A673 (cell line): ENCODE measurements at regions not wholly inside any gene's neighbourhood (a gene's known extent, or its start where the extent isn't known, plus 50 kb on each side); places are given as distances from the start of the nearest gene placed in this dataset.

Experiments
- BruUV-seq: library from RNA; stranded (reverse); fragments of 400-500 nt; replicated peaks from 2 replicates; lab custom pipeline; 2021; lab: Mats Ljungman, UMichigan
- CTCF ChIA-PET: fragments of 300-600 bp; sonication (Branson Sonifier 250); formaldehyde crosslinking; loops from one replicate; lab custom pipeline; 2022; ENCODE audit warnings: antibody characterized with exemption; lab: Charles Lee
- POLR2A ChIA-PET: fragments of 300-600 bp; sonication (Branson Sonifier 250); formaldehyde crosslinking; loops from one replicate; lab custom pipeline; 2022; ENCODE audit warnings: antibody characterized with exemption; ENCODE audit not compliant: low non-redundant PET; lab: Charles Lee
- DNase-seq: peaks from one replicate; pipeline ENCODE4 v3.0.0-alpha.2; 2015; ENCODE audit warnings: low spot score
- H3K27ac ChIP-seq: fragments of 200-600 bp; sonication (generic); 2 replicates; pipeline ENCODE4 v1.5.1; 2016; ENCODE audit warnings: mixed run types, low read depth, mild to moderate bottlenecking, mixed read lengths, antibody characterized with exemption, low read length; ENCODE audit not compliant: poor library complexity, severe bottlenecking
- H3K27me3 ChIP-seq: fragments of 200-600 bp; sonication (generic); replicated peaks from 2 replicates; pipeline ENCODE4 v1.6.1; 2017; ENCODE audit warnings: mixed run types, low read depth, mild to moderate bottlenecking, mixed read lengths, antibody characterized with exemption, low read length; ENCODE audit not compliant: insufficient read depth, poor library complexity
- H3K36me3 ChIP-seq: fragments of 200-600 bp; sonication (generic); 2 replicates; pipeline ENCODE4 v1.6.1; 2016; ENCODE audit warnings: mixed run types, mild to moderate bottlenecking, mixed read lengths, antibody characterized with exemption, low read length; ENCODE audit not compliant: insufficient read depth, poor library complexity, severe bottlenecking
- H3K4me1 ChIP-seq: fragments of 200-600 bp; sonication (generic); 2 replicates; pipeline ENCODE4 v1.6.1; 2017; ENCODE audit warnings: mixed run types, mild to moderate bottlenecking, mixed read lengths, antibody characterized with exemption, low read length; ENCODE audit not compliant: insufficient read depth, poor library complexity, severe bottlenecking
- H3K4me3 ChIP-seq: fragments of 200-600 bp; sonication (generic); 2 replicates; pipeline ENCODE4 v1.5.1; 2016; ENCODE audit warnings: low read depth, mixed run types, mild to moderate bottlenecking, mixed read lengths, low read length; ENCODE audit not compliant: poor library complexity, severe bottlenecking
- H3K9me3 ChIP-seq: fragments of 200-600 bp; sonication (generic); 2 replicates; pipeline ENCODE4 v1.6.1; 2016; ENCODE audit warnings: mixed run types, low read depth, mild to moderate bottlenecking, mixed read lengths, antibody characterized with exemption, low read length; ENCODE audit not compliant: poor library complexity, severe bottlenecking
- EZH2 ChIP-seq: fragments of 200-600 bp; sonication (generic); IDR thresholded peaks from 2 replicates; pipeline ENCODE4 v1.6.1; 2017; ENCODE audit warnings: borderline replicate concordance, low read depth, mild to moderate bottlenecking, mixed read lengths, antibody characterized with exemption, low read length; ENCODE audit not compliant: poor library complexity, severe bottlenecking
- intact Hi-C: fragments of 100-400 bp; cut with micrococcal nuclease; formaldehyde crosslinking; loops from one replicate; pipeline ENCODE4 v1.10.0; 2022; ENCODE audit not compliant: unreplicated experiment
- TF ChIP-seq, protein P1 (sequence below): fragments of 300-800, 200-600 bp; sonication (generic); conservative IDR thresholded peaks from 2 replicates; pipeline ENCODE4 v1.5.1; 2017; ENCODE audit warnings: low read depth, mild to moderate bottlenecking, antibody characterized with exemption, low read length, moderate library complexity, mixed read lengths

DNA sequence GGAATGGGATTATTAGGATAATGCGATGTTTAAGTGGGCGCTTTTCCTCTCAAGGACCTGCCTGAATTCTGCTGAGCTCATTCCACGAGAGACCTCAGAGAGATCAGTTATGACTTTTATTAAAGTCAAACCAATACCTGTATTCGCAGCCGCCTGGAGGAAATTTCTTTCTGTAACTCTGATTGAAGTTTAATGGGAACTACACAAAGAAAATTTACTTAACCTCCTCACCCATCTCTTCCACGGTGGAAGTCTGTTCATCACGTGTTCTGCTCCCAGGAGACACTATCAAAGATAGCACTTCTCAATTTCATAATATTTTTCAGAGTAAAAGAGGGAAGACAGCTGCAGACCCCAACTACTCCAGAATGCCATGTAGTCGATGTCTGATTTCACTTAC is 334.7 kb upstream of the POU3F1 start:
- Histone ChIP-seq H3K9me3 (no peaks in the 10 kb centered on the region), H3K27ac (no peak overlapping the region), H3K27me3 (no peaks in the 10 kb centered on the region), H3K4me1 (no peaks in the 10 kb centered on the region), H3K4me3 (no peak overlapping the region), H3K36me3 (no peaks in the 10 kb centered on the region)
- intact Hi-C loops, result no loop called here
- DNase-seq, result no peak
- BruUV-seq, result no TSS peak
- ChIA-PET POLR2A (interaction anchor here (0.6 kb wide), 1 partner anchor 12 kb away, joined by 3 read pairs; no protein-coding TSS in a partner anchor), CTCF (no interaction called here)
- TF ChIP-seq, protein P1, sequence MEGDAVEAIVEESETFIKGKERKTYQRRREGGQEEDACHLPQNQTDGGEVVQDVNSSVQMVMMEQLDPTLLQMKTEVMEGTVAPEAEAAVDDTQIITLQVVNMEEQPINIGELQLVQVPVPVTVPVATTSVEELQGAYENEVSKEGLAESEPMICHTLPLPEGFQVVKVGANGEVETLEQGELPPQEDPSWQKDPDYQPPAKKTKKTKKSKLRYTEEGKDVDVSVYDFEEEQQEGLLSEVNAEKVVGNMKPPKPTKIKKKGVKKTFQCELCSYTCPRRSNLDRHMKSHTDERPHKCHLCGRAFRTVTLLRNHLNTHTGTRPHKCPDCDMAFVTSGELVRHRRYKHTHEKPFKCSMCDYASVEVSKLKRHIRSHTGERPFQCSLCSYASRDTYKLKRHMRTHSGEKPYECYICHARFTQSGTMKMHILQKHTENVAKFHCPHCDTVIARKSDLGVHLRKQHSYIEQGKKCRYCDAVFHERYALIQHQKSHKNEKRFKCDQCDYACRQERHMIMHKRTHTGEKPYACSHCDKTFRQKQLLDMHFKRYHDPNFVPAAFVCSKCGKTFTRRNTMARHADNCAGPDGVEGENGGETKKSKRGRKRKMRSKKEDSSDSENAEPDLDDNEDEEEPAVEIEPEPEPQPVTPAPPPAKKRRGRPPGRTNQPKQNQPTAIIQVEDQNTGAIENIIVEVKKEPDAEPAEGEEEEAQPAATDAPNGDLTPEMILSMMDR, result no peak
- no peak for TF ChIP-seq EZH2

DNA sequence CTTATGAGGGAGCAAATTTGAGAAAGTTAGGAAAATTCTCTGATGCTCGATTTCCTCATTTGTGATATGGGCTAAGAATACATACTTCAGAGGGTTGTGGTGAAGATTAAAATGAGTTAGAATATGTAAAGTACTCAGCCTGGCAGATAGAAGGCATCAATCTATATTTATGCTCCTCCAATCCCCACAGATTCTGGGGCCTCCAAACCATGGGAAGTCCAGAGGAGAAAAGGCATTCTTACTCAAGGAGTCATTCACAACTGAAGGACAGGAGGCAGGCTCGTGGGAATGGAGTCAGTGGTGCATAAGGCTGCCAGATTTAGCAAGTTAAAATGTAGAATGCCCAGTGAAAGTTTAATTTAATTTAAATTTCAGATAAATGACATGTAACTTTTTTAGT is 330.0 kb upstream of the POU3F1 start:
- CTCF ChIA-PET, result no interaction called here
- POLR2A ChIA-PET, result no interaction called here
- H3K36me3 ChIP-seq, result no peaks in the 10 kb centered on the region
- H3K4me3 ChIP-seq, result no peak overlapping the region
- TF ChIP-seq, protein P1, result no peak
- TF ChIP-seq EZH2, result no peak
- H3K27ac ChIP-seq, result no peak overlapping the region
- no peaks in the 10 kb centered on the region for H3K27me3 ChIP-seq
- no peak for DNase-seq
- no peaks in the 10 kb centered on the region for H3K4me1 ChIP-seq
- H3K9me3 ChIP-seq, result peaks cover 7% of the 10 kb centered on the region
- intact Hi-C loops, result no loop called here
- BruUV-seq, result no TSS peak

DNA sequence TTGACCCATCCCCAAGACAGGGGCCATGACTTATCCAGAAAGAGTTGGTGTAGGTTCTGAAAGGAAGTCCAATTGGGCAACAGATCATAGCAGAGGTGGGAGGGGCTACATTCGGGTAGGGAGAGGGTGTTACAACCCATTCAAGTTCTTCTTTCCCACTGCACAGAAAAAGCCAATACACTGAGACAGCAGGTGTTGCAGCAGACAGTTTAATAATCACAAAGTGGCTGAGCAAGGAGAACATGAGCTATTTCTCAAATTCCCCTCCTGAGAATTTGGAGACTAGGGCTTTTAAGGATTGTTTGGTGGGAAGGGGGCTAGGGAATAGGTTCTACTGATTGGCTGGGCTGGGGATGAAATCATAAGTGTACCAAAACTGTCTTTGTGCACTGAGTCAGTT is 328.4 kb upstream of the POU3F1 start:
- Histone ChIP-seq H3K4me1 (peaks cover 13% of the 10 kb centered on the region), H3K9me3 (peaks cover 7% of the 10 kb centered on the region), H3K36me3 (no peaks in the 10 kb centered on the region), H3K27ac (no peak overlapping the region), H3K27me3 (no peaks in the 10 kb centered on the region), H3K4me3 (no peak overlapping the region)
- POLR2A ChIA-PET, result no interaction called here
- no peak for DNase-seq
- TF ChIP-seq, protein P1, result no peak
- no peak for TF ChIP-seq EZH2
- CTCF ChIA-PET, result no interaction called here
- no TSS peak for BruUV-seq
- intact Hi-C loops, result no loop called here
